M059J (cell line): ENCODE measurements at regions not wholly inside any gene's neighbourhood (a gene's known extent, or its start where the extent isn't known, plus 50 kb on each side); places are given as distances from the start of the nearest gene placed in this dataset.
"Not testable (repeated sequence)": the region's sequence is repeated elsewhere in the genome, so short reads cannot be mapped to it uniquely, and the experiment has no call there.

Source experiments
- DNase-seq: peaks from one replicate; pipeline ENCODE4 v3.0.0-alpha.2; 2012; ENCODE audit warnings: low read depth

DNA sequence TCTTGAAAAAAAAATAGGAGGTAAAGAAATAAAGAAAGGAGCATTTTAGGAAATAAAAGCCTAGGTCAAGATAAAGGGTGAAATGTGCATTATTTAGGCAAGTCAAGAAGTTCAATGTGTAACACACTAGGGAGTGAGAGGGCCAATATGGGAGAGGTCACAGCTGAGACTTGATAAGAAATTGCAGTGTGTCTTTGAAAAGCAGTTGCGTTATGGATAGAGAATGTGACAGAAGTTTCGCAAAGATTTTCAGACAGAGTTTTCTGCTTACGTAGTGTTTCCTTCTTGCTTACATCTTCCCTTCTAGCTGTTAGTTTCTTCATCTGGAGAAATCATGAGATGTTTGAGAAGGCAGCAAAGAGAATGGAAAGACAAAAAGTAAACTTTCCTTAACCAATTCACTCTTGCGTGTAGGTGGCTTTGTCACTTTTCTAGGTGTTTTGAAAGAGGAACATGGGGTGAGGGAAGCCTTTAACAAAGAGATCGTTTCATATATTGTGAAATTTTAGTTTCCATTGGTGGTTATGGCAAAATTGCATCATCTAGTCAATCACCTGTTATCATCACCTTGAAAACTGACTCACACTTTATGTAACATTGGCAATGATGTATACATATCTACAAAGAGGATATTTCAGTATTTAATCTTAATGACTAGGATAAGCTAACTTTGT lies 975.5 kb downstream of the OLFM4 start:
- no peak for DNase-seq

- DNase-seq: no peak
Measured at GRCh38 chr13:54016542-54016941, 987.9 kb downstream of the OLFM4 start.

- DNase-seq: no peak
Measured at GRCh38 chr13:54018485-54018884, 989.9 kb downstream of the OLFM4 start.

DNA sequence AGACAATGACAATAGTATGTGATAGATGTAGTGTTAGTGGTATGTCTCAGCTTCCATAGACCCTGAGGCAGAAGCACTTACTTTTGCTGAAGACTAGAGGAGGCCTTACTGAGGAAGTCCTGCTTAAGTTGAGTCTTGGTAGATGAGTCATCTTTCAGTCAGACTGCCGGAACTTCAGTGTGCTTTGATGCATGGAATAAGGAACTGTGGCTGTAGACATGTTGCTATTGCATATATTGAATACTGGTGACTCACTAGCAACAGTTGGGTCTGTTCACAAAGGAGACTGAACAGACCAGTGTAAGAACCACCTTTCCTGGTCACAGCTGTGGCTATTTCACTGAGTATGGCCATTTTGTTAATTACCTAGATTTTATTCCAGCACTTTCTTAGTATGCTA lies 1000.6 kb downstream of the OLFM4 start:
- peak; percentile 0 for DNase-seq

GRCh38 chr13:54029720-54030119 lies 1001.1 kb downstream of the OLFM4 start:
- no peak for DNase-seq

- no peak for DNase-seq
Measured at GRCh38 chr13:54033323-54033861, 1004.8 kb downstream of the OLFM4 start.

- DNase-seq: no peak
Measured at GRCh38 chr13:54034047-54034446, 1005.4 kb downstream of the OLFM4 start.

GRCh38 chr13:54057416-54057815 lies 1028.8 kb downstream of the OLFM4 start:
- not testable (repeated sequence) for DNase-seq

DNA sequence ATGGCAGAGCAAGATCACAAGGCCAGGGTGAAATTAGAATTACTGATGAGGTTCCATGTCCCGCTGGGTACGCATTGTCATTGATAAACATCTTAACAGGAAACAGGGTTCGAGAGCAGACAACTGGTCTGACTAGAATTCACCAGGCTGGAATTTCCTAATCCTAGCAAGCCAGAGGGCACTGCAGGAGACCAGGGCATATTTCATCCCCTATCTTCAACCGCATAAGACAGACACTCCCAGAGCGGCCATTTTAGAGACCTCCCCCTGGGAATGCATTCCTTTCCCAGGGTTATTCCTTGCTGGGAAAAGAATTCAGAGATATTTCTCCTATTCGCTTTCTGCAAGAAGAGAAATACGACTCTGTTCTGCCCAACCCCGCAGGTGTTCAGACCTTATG lies 1041.3 kb downstream of the OLFM4 start:
- DNase-seq: not testable (repeated sequence)

DNA sequence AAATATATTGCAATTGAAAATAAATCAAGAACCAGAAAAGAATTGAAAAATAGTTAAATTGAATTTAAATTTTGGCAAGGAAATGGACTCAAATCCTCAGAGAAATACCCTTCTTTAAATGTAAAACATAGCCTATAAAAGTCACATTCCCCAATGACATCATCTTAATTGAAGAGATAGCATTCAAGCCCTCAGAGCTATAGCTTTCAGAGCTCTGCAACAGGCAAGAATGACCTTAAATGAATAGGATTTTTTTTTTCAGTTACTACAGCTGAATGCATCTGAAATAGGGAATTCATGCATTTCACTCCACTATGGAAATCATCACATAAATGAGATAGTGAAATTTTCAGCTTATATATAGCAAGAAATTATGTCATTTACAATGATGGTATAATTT lies 1049.0 kb downstream of the OLFM4 start:
- no peak for DNase-seq

DNA sequence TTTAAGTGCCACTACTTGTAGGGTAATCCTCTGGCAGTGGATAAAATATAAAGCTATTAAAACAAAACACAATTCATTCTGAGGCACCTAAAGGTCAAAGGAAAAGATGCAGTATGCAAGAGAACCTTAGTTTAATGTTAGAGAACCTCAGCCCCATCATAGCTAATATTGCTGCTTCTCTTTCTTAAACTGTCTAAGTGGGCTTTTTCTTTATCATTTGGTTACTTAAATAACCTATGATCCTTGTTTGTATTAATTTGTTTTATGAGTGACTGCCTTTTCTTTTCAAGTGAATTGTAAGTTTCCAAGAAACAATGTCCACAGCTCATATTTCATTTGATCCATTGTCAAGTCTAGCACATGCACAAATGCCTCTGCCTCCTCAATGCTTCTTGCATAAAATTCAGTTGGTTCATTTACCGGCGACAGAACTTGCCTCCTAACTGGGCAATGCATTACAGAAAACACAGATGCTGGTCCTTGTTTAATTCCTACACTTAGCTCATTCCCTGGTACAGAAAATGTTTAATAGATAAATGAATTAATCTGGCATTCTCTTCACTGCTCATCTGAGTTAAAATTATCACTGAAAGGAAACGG lies 1049.8 kb downstream of the OLFM4 start:
- no peak for DNase-seq

DNA sequence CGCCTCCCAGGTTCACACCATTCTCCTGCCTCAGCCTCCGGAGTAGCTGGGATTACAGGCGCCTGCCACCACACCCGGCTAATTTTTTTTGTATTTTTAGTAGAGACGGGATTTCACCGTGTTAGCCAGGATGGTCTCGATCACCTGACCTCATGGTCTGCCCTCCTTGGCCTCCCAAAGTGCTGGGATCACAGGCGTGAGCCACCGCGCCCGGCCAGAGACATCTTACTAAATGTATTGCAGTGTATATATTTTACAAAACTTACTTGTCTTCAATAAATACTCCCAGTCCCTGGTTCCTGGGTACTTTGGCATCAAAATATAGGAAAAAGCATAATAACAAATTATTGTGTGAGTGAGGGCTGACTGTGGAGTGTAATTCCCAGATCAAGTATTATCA lies 1053.7 kb downstream of the OLFM4 start:
- not testable (repeated sequence) for DNase-seq

DNA sequence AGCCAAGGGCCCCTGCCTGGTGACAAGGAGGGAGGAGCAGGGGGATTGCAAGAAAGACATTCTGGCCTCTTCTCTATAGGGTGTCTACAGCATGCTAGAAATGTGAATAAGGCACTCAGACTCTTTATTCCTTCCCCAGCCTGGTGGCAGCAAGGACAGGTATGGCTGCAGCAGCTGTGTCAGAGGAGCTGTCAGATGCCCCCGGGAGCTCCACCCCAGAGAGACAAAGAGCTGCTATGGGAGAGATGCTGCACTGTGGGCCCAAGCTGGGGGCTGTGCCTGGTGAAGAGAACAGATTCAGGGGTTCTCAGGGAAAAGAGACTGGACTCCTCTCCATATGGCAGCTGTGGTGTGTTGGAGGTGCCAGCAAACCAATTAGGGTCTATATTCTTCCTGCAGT lies 1063.3 kb downstream of the OLFM4 start:
- DNase-seq: no peak

- DNase-seq: no peak
Measured at GRCh38 chr13:54092686-54093085, 1064.1 kb downstream of the OLFM4 start.

DNA sequence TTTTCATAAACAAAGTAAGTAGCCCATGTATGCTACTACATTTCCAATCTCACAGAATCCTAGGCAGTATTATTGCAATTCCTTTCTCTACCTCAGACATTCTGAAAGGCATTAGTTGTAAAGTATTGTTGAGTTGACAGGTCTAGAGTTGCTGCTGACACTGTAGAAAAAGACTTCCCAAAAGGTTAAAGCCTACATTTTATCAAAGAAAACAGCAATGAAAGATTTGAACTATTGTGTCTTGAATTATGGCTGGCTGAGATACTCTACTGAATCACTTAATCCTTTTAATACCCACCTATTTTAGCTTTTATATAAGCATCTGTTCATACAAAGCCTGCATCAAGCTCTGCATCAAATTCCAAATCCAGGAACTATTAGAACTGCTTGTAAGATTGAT lies 1082.0 kb downstream of the OLFM4 start:
- DNase-seq: no peak

DNA sequence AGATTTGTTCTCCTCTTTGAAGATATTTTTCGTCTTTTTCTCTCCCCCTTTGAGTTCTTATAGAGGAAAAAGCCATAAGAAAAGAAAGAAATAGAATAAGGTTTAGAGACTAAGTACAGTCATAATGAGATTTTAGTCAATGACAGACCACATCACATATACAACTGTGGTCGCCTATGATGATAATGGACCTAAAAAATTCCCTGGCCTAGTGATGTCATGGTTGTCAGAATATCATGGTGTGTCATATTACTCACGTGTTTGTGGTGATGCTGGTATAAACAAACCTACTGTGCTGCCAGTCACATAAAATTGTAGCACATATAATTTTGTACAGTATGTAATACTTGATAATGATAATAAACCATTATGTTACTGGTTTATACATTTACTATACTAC lies 1096.1 kb downstream of the OLFM4 start:
- DNase-seq: no peak

GRCh38 chr13:54130931-54131330 lies 1102.3 kb downstream of the OLFM4 start:
- DNase-seq: not testable (repeated sequence)

DNA sequence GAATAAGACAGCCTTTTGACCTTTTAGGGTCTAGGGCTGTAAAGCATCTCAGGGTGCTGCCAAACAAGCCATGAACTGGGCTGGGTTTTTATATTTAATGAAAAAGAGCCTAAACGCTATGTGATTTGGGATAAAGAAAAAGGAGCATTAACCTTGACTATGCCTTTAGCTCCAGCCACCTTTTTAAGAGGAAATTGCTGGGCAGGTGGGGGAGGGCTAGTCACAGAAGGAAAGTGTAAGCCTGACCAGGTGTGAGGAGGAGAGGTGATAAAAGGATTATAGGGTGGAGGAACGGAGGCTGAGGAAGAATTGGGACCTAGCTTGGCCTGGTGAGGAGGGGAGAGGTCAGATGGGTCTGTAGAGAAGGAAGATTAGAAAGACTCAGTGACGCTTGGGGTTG lies 1102.8 kb downstream of the OLFM4 start:
- DNase-seq: not testable (repeated sequence)

DNA sequence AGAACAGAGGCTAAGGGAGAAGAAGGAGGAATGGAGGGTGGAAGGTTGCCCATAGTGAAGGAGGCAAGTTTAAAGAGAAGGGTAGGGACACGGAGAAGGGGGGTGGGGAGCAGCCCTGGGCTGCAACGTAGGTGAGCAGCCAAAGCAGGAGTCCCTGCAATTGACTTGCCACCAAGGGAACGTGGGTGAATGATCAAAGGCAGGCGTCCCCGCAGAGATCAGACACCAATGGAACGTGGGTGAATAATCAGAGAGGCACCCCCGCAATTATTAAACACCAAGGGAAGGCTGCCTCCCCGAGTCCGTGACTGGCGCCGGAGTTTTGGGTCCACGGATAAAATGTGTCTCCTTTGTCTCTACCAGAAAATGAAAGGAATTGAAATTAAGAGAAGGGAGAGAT lies 1103.5 kb downstream of the OLFM4 start:
- DNase-seq: not testable (repeated sequence)

GRCh38 chr13:54132720-54133119 lies 1104.1 kb downstream of the OLFM4 start:
- not testable (repeated sequence) for DNase-seq

DNA sequence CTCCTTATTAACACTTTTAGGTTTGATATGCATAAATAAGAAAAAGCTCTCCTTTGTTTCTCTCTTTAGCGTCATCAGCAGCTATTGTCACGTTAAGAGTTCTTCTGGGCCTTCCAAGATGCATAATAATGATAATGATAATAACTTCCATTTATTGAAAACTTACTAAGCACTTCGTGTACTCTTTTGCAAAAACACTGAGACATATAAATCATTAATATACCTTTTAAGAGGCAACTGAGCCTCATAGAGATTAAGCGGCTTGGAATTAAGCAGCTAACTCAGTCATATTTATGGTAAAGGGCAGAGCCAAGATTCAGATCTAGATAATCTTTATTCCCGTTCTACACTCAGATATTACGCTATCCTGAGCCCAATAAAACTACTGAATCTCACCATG lies 1105.1 kb downstream of the OLFM4 start:
- no peak for DNase-seq

DNA sequence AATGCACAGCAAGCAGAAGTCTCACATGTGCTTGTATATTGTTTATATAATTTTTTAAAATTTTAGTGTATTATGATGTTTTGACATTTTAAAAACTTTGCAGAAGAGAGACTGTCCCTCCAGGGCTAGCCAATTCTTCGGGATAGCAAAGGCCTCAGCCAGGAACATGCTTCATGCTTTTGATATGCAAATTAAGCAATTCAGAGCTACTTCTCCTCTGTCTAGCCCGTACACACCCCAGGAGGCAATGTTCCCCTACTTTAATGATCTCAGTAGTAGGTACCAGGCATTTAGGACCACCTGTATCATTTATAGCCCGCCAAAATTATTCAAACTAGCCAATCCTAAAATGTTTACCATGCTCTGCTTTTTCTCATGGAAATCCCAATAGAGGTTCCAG lies 1116.2 kb downstream of the OLFM4 start:
- DNase-seq: no peak

GRCh38 chr13:54150851-54151250 lies 1122.2 kb downstream of the OLFM4 start:
- DNase-seq: no peak

- DNase-seq: no peak
Measured at GRCh38 chr13:54162069-54162468, 1133.5 kb downstream of the OLFM4 start.
